Neutrophil (primary cell): ENCODE measurements at regions not wholly inside any gene's neighbourhood (a gene's known extent, or its start where the extent isn't known, plus 50 kb on each side); places are given as distances from the start of the nearest gene placed in this dataset.

ENCODE experiments used
- H3K27ac ChIP-seq: fragments of 200-600 bp; sonication (generic); 2 replicates; pipeline ENCODE4 v1.5.1; 2016; ENCODE audit warnings: mild to moderate bottlenecking, moderate library complexity
- H3K27me3 ChIP-seq: fragments of 200-600 bp; sonication (generic); 2 replicates; pipeline ENCODE4 v1.6.0; 2016; ENCODE audit warnings: mild to moderate bottlenecking
- H3K36me3 ChIP-seq: fragments of 200-600 bp; sonication (generic); 2 replicates; pipeline ENCODE4 v1.5.1; 2017
- H3K4me1 ChIP-seq, 2 experiments: fragments of 200-600 bp in 1 of 2; sonication (generic) in 1 of 2; 1 replicate in 1 of 2; 2 replicates in 1 of 2; pipeline versions ENCODE4 v1.5.1 to v1.6.1; 2013 to 2016; ENCODE audit warnings: low read depth in 1 of 2, low read length in 1 of 2, mild to moderate bottlenecking in 1 of 2, moderate library complexity in 1 of 2; ENCODE audit not compliant: control insufficient read depth in 1 of 2, insufficient read depth in 1 of 2
- H3K4me3 ChIP-seq, 2 experiments: fragments of 200-600 bp in 1 of 2; sonication (generic) in 1 of 2; 1 replicate in 1 of 2; 2 replicates in 1 of 2; pipeline ENCODE4 v1.5.1; 2013 to 2016; ENCODE audit warnings: low read depth in 1 of 2, low read length in 1 of 2, mild to moderate bottlenecking in 1 of 2, moderate library complexity in 1 of 2
- H3K9me3 ChIP-seq: fragments of 200-600 bp; sonication (generic); 2 replicates; pipeline ENCODE4 v1.5.1; 2016
- TF ChIP-seq, protein P1 (sequence below): fragments of 200-600 bp; sonication (generic); IDR thresholded peaks from 2 replicates; pipeline ENCODE4 v1.5.1; 2016; ENCODE audit warnings: antibody characterized with exemption

DNA sequence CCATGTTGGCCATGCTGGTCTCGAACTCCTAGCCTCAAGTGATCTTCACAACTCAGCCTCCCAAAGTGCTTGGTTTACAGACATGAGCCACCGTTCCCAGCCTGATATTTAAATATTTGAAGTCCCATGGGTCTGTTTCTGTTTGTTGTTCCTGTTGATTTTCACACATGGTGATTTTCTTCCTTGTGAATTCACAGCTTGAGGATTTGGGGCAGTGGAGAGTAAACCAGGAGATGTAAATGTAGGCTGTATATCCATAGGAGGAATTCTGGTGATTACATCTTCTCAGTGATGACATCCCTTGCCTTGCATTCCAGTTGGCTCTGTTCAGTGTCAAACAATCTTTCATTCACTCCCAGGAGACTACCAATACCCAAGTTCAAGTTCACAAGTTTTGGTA is 471.9 kb downstream of the KCTD12 start:
- no peaks in the 10 kb centered on the region for H3K36me3 ChIP-seq

DNA sequence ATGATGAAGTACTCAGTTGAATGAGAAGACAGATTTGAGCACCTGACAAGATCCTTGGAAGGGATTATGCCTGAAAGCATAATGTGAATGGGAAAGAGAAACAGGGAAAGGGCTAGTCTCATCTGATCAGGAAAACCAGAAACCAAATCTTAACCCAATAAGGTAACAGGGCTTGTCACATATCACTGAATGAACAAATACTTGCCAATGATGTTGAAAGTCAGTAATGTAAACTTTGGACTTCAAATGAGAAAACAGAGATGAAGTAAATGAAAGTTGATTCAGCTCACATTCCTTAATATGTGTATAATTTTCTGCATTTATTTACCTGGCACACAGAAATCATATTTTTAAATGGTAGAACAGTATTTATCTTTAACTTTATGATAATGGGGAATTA is 480.0 kb downstream of the KCTD12 start:
- Histone ChIP-seq H3K36me3 (no peaks in the 10 kb centered on the region), H3K27ac (no peak overlapping the region), H3K4me1 (no peaks in the 10 kb centered on the region), H3K27me3 (no peaks in the 10 kb centered on the region), H3K9me3 (no peaks in the 10 kb centered on the region), H3K4me3 (no peak overlapping the region)
- TF ChIP-seq, protein P1, sequence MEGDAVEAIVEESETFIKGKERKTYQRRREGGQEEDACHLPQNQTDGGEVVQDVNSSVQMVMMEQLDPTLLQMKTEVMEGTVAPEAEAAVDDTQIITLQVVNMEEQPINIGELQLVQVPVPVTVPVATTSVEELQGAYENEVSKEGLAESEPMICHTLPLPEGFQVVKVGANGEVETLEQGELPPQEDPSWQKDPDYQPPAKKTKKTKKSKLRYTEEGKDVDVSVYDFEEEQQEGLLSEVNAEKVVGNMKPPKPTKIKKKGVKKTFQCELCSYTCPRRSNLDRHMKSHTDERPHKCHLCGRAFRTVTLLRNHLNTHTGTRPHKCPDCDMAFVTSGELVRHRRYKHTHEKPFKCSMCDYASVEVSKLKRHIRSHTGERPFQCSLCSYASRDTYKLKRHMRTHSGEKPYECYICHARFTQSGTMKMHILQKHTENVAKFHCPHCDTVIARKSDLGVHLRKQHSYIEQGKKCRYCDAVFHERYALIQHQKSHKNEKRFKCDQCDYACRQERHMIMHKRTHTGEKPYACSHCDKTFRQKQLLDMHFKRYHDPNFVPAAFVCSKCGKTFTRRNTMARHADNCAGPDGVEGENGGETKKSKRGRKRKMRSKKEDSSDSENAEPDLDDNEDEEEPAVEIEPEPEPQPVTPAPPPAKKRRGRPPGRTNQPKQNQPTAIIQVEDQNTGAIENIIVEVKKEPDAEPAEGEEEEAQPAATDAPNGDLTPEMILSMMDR, result no peak

More for the DNA sequence above, 471.9 kb downstream of the KCTD12 start:
- TF ChIP-seq, protein P1, result no peak
- Histone ChIP-seq H3K4me3 (no peak overlapping the region), H3K27ac (no peak overlapping the region), H3K27me3 (no peaks in the 10 kb centered on the region), H3K9me3 (no peaks in the 10 kb centered on the region), H3K4me1 (no peaks in the 10 kb centered on the region)

DNA sequence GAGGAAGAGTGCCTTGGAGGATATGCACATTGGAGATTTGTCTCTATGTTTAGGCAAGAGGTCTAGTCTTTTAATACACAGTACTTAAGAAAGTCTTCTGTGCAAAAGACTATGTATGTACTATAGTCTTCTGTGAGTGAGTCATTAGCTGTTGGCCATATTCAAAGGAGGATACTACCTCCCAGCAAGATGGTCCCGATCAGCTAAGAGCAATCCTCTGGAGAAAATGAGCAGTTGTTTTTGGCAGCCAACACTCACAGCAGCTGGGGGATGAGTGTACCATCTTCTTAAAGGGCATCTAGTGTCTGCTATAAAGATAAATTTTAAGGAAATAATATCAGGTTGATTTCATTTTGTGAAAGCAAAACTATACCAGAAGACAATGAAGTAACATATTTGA is 487.8 kb downstream of the KCTD12 start:
- no peaks in the 10 kb centered on the region for H3K9me3 ChIP-seq
- no peak overlapping the region for H3K4me3 ChIP-seq
- no peaks in the 10 kb centered on the region for H3K4me1 ChIP-seq
- H3K27me3 ChIP-seq, result no peaks in the 10 kb centered on the region
- H3K36me3 ChIP-seq, result no peaks in the 10 kb centered on the region
- TF ChIP-seq, protein P1, result no peak
- H3K27ac ChIP-seq, result no peak overlapping the region

DNA sequence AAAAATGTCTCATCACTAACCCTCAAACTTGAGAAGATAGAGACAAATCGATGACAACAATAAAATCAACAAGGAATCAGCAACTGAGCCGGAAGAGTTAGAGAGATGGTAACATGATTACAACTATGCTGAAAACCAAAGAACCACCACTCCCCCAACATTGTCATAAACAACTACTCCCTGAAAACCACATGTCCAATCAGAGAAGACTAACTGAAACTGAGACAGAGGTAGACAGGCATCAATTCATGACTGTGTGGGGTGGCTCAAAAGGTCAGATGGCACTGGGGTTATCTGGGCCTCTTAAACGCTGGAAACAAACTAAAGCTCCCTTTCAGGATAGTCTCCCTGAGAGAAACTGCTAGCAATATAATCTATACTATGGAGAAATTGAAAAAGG is 488.8 kb downstream of the KCTD12 start:
- Histone ChIP-seq H3K4me1 (no peaks in the 10 kb centered on the region), H3K36me3 (no peaks in the 10 kb centered on the region), H3K4me3 (no peak overlapping the region), H3K27me3 (no peaks in the 10 kb centered on the region), H3K9me3 (no peaks in the 10 kb centered on the region), H3K27ac (no peak overlapping the region)
- TF ChIP-seq, protein P1, result no peak

DNA sequence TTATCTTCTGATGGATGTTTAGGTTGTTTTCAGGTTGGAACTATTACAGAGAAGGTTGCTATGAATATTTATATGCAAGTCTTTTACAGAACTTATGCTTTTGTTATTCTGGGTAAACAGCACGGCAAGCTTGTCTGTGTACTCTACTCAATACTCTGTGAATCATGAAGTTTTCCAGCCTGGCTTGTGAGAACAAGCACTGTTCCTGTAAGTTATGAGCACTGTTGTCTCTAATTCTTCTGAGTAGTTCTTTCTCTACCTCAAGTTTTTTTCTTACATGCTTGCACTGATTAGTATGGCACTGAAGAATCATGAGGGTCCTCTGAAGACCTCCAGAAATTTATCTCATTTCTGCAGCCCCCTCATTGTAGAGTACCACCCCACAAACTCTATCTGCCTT is 496.9 kb downstream of the KCTD12 start:
- no peak overlapping the region for H3K27ac ChIP-seq
- H3K4me1 ChIP-seq, result no peaks in the 10 kb centered on the region
- TF ChIP-seq, protein P1, result no peak
- no peaks in the 10 kb centered on the region for H3K36me3 ChIP-seq
- H3K9me3 ChIP-seq, result no peaks in the 10 kb centered on the region
- H3K27me3 ChIP-seq, result no peaks in the 10 kb centered on the region
- no peak overlapping the region for H3K4me3 ChIP-seq

DNA sequence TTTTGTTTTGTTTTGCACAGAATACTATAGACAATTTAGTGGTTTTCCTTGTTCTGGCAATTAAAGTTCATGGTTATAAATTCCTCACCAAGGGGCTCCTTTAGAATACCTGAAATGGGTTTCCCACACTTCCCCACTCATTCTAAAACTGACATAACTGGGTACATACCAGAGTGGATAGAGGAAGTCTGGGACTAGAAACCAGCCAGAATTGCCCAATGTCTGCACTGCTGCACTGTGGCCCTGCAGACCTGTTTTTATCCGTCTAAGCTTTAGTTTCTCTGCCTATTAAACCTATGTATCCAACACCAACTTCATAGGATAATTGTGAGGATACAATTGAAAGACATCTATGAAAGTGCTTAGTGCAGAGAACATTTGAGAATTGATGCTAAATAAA is 498.6 kb downstream of the KCTD12 start:
- Histone ChIP-seq H3K4me3 (no peak overlapping the region), H3K9me3 (no peaks in the 10 kb centered on the region), H3K27me3 (no peaks in the 10 kb centered on the region), H3K4me1 (no peaks in the 10 kb centered on the region), H3K36me3 (no peaks in the 10 kb centered on the region), H3K27ac (no peak overlapping the region)
- TF ChIP-seq, protein P1, result no peak
